ENCODE measurements at regions not wholly inside any gene's neighbourhood (a gene's known extent, or its start where the extent isn't known, plus 50 kb on each side); places are given as distances from the start of the nearest gene placed in this dataset.
"Not testable (repeated sequence)": the region's sequence is repeated elsewhere in the genome, so short reads cannot be mapped to it uniquely, and the experiment has no call there.

DNA sequence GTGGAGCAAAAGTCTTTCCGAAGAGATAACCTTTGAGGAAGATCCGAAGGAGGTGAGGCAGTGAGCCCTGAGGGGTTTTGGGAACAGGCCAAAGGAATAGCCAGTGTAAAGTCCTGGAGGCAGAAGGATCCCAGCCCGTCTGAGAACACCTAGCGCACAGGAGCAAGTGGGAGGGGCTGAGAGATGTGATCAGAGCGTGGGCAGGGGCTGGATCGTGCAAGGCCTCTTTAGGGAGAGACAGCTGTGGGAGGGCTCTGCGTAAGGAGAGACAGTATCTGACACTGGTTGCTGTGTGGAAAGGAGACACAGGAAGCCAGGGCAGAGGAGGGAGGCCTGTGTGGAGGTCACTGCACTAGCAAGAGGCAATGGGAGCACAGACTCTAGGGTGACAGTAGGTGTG lies 68.2 kb downstream of the BARX1 start:
- intact Hi-C loops (cut with micrococcal nuclease), result no loop called here
- DNase-seq, result no peak
- ATAC-seq, result no peak

DNA sequence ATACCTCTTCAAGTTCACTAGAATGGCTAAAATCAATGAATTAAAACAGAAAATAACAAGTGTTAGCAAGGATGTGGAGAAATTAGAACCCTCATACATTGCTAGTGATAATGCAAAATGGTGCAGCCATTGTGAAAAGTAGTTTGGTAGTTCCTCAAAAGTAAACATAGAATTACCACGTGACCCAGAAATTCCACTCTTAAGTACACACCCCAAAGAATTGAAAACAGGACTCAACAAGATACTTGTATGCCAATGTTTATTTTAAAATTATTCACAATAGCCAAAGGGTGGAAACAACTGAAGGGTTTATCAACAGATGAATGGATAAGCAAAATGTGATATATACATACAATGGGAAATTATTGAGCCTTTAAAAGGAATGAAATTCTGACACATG lies 70.3 kb downstream of the BARX1 start:
- DNase-seq (no peak), ATAC-seq (no peak)
- intact Hi-C loops (cut with micrococcal nuclease), result no loop called here

DNA sequence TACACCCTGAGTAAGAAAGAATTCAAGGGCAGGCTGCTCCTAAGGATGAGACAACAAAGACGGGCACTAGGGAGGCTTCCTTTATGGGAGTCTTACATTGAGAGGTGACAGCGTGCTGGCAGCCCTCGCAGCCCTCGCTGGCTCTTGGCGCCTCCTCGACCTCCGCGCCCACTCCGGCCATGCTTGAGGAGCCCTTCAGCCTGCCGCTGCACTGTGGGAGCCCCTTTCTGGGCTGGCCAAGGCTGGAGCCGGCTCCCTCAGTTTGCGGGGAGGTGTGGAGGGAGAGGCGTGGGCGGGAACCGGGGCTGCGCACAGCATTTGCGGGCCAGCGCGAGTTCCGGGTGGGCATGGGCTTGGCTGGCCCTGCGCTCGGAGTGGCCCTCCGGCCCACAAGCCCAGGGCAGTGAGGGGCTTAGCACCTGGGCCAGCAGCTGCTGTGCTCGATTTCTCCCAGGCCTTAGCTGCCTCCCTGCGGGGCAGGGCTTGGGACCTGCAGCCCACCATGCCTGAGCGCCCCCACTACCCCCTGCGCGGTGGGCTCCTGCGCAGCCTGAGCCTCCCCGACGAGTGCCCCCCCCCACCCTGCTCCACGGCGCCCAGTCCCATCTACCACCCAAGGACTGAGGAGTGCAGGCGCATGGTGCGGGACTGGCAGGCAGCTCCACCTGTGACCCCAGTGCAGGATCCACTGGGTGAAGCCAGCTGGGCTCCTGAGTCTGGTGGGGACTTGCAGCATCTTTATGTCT lies 75.3 kb downstream of the BARX1 start:
- ATAC-seq; DNase-seq; intact Hi-C loops (cut with micrococcal nuclease): not testable (repeated sequence)

DNA sequence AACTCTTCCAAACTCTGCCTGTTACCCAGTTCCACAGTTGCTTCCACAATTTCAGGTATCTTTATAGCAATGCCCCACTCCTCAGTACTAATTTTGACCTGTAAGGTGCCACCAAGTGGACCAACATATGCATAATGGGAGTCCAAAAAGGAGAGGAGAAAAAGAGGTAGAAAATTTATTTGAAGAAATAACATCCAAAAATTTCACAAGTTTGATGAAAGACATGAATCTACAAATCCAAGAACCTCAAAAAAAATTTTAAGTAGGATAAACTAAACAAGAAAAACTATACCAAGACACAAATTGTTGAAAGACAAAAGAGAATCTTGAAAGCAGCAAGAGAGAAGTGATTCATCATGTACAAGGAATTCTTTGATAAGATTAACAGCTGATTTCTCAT lies 79.8 kb downstream of the BARX1 start:
- ATAC-seq, result no peak
- DNase-seq, result no peak
- intact Hi-C loops (cut with micrococcal nuclease), result no loop called here

DNA sequence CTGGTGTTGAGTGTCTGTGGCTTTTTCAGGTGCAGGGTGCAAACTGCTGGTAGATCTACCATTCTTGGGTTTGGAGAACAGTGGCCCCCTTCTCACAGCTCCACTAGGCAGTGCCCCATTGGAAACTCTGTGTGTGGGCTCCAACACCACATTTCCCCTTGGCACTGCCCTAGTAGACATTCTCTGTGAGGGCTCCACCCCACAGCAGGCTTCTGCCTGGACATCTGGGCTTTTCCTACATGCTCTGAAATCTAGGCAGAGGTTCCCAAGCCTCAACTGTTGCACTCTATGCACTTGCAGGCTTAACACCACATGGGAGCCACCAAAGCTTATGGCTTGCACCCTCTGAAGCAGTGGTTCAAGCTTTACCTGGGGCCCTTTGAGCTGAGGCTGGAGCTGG lies 80.9 kb downstream of the BARX1 start:
- DNase-seq (no peak), ATAC-seq (no peak)
- intact Hi-C loops (cut with micrococcal nuclease), result no loop called here

DNA sequence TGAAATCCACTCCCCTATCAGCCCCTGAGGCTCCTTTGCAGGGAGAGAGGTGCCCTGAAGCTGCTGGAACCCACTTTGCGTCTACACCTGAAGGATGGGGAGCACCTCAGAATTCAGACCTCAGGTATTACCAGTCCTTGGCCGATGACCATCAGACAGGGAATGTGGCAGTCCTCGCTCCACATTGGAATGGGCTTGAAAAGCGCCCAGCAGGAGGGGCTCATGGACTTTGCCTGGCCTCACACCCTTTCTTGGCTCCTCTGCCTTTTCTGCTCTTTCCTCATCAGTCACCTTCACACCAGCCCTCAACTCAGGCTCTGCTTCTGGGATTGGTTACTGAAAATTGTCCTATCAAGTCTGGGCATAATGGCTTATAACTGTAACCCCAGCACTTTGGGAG lies 83.9 kb downstream of the BARX1 start:
- ATAC-seq (no peak), DNase-seq (no peak)
- intact Hi-C loops (cut with micrococcal nuclease), result no loop called here

DNA sequence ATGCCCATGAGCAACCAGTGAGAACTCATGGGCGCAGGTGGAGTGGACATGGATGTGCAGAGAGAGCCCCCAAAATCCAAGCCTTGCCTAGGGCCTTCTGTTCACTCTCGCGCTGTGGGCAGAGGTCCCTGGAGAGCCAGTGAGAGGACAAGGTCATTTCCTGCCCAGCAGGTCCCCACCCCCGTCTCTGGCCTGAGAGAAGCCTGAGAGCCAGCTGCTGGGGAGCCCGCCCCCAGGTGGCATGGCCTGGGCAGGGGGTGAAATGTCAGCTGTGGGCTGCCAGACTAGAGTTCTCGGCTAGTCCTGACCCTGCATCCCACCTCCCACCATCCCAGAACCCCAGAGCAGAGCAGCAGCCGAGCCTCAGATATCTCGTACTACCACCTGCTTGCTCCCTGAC lies 85.3 kb downstream of the BARX1 start:
- no peak for ATAC-seq
- DNase-seq, result no peak
- intact Hi-C loops (cut with micrococcal nuclease), result no loop called here

DNA sequence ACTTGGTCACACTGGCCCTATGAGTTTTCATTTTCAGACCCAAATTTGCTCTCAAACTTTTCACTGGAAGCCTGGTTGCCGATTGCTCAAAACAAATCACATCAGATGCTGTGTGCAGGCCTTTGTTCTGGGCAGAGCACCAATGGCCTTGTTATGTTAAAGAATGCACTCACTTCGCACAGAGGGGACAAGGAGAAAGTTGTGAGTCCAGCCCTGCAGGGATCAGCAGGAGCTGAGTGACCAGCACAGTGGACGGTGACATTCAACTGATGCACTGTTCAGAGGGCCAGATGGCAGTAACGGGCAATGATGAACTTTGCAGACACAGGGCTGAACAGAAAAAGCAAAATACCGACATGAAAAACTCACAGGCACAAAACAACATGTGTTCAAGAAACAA lies 86.1 kb downstream of the BARX1 start:
- DNase-seq, result no peak
- ATAC-seq, result no peak
- intact Hi-C loops (cut with micrococcal nuclease), result no loop called here

DNA sequence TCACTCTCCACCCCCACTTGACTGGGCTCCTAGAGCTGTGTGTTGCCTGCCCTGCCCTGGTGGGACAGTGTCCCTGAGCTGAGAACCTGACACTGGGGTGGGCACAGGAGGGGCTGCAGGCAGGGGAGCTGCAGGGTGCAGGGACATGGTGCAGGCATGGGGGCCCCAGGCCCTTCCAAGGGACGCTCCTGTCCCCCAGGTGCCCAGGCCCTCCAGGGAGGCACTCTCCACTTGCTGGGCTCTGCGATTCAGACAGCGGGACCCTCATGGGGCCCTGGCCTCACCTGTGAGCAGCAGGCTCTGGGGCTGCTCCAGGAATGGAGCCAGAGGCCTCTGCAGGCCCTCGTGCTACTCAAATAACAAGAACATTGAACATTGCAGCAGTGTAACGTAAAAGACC lies 89.4 kb downstream of the BARX1 start:
- intact Hi-C loops (cut with micrococcal nuclease), result no loop called here
- ATAC-seq (no peak), DNase-seq (no peak)

DNA sequence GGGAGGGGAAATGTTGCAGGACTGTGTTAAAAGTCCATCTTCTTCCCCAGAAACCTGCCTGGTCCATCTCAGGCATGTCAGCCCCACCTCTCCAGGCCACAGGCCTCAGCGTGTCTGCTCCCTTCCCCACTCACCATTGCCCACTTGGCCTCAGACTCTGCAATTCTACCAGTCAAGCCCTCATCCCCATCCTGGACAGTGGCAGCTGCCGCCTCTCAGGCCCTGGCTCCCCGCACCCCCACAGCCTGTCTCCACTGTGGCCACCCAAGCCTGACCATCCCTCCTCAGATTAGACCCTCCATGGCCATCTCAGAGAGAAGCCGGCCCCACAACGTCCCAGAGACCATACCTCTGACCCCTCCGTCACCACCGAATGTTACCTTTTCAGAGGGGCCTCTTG lies 89.9 kb downstream of the BARX1 start:
- intact Hi-C loops (cut with micrococcal nuclease), result no loop called here
- ATAC-seq, result no peak
- no peak for DNase-seq

DNA sequence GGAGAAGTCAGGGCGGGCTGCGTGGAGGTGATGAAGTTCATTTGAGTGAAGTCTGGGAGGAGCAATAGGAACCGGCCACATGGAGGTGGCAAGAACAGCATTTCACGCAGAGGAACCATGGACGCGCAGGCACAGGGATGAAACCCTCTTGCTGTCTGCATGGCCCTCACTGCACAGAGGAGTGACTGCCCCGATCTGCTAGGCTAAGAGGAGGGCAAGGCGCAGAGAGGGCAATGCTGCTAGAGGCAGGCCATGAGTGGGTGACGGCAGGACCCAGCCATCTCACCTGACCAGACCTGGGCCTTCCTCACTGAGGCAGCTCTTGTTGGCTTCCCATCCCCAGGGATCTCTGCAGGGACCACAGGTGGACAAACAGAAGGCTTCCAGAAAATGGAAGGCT lies 90.3 kb downstream of the BARX1 start:
- ATAC-seq (no peak), DNase-seq (no peak)
- intact Hi-C loops (cut with micrococcal nuclease), result no loop called here

DNA sequence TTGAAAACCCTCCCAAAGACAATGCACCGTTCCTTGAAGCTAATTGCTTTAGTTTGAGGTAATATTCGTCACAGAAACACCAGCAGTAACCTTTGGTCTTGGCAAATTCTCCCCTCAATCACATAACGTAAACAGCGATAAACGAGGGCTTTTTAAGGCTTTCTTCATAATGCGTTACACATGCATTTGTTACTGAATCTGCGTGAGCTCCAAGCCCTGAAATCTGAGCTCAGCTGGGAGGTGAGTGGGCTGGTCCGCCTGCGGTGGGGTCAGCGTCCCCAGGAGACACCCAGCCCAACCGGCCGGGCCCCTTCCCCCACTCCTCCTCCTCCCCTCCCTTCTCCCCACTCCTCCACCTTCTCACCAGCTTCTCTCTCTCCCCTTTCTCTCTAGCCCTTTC lies 91.1 kb downstream of the BARX1 start:
- intact Hi-C loops (cut with micrococcal nuclease), result no loop called here
- ATAC-seq (no peak), DNase-seq (no peak)

DNA sequence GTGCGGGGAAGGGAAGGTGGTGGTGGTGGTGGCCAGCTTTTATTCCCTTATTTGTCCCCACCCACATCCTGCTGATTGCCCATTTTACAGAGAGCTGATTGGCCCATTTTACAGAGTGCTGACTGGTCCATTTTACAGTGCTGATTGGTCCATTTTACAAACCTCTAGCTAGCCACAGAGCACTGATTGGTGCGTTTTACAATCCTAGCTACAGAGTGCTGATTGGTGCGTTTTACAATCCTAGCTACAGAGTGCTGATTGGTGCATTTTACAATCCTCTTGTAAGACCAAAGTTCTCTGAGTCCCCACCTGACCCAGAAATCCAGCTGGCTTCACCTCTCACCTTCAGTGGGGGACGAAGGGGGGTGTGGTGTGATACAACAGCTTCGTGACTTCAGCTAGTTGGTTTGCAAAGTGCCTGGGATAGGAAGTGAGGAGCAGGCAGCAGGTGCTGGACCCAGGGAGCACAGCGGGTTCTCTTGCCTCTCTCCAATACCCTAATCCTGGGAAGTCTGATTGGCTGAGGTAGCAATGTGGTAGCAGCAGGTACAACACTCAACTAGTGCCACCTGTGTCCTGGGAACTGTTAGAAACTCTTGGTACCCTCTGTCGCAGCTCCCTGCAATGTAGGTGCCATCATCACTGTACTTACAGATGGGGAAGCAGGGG lies 92.1 kb downstream of the BARX1 start:
- ATAC-seq, result no peak
- no peak for DNase-seq
- intact Hi-C loops (cut with micrococcal nuclease), result no loop called here

DNA sequence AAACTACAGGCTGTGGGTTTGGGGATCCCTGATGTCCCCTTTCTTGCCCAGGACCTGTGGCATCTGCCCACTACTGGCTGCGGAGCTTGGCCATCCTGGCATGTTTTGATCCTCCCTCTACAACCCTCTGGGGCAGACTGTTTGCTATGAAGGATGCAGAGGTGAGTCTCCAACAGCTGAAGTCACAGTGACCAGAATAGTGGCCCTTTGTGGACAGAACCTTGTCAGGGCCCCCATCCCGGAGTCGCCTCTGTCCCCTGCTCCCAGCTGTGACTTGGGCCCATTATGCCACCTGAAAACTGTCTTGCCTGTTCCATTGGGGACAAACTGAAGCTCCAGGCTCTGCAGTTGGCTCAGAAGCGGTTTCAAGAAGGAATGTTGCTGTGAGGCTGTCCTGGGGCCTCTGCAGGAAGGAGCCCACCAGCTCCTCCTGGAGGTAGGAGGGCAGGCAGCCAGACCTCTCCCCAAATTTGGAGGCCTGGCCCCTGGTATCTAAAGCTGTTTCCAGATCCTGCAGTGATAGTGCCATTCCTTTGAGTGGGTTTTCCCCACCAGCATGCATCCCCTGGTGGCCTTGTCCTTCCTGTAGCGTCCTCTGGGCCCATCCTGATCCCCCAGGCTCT lies 93.3 kb downstream of the BARX1 start:
- intact Hi-C loops (cut with micrococcal nuclease), result no loop called here

DNA sequence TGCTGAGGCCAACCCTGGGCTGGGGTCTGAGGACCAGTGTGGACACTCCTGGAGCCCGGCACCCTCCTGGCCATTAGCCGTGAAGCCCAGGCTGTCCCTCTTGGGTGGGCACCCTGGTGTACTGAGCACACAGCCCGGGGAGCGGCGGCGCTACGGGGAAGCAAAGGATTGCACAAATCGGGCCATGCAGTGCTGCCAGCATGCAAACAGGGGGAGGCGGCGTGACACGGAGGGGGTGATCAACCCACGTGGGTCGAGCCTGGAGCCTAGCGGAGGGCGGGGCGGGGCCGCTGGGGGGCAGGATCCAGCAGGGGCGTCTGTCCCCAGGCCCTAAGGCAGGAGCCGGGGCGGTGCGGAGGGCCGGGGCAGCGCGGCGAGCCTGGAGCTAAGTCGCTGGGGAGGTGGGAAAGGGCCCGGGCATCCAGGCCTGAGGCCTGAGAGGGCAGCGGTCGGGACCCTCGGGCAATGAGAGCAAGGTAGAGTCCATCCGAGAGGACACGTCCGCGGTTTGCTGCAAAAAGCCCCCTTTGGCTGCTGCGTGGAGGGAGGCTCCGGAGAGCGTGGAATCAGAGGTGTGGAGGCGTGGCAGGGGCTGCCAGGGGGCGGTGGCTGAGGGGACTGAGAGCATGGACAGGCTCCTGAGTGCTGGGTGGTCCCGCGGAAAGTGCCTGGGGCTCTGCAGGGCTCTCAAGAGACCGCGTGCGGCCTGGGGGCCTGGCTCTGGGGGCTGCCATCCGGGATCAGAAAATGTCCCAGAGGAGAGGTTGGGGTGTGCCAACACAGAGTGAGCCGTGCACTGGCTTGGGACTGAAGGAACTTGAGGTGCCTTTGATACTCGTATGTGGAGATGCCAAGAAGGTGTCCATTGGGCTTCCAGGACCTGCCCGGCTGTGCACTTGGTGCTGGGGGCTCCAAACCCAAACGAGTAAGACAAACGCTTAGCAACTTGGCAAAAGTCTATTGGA lies 94.2 kb downstream of the BARX1 start:
- no peak for DNase-seq
- ATAC-seq, result no peak
- intact Hi-C loops (cut with micrococcal nuclease), result no loop called here

More for the DNA sequence above, 93.3 kb downstream of the BARX1 start:
- no peak for ATAC-seq
- DNase-seq, result no peak

DNA sequence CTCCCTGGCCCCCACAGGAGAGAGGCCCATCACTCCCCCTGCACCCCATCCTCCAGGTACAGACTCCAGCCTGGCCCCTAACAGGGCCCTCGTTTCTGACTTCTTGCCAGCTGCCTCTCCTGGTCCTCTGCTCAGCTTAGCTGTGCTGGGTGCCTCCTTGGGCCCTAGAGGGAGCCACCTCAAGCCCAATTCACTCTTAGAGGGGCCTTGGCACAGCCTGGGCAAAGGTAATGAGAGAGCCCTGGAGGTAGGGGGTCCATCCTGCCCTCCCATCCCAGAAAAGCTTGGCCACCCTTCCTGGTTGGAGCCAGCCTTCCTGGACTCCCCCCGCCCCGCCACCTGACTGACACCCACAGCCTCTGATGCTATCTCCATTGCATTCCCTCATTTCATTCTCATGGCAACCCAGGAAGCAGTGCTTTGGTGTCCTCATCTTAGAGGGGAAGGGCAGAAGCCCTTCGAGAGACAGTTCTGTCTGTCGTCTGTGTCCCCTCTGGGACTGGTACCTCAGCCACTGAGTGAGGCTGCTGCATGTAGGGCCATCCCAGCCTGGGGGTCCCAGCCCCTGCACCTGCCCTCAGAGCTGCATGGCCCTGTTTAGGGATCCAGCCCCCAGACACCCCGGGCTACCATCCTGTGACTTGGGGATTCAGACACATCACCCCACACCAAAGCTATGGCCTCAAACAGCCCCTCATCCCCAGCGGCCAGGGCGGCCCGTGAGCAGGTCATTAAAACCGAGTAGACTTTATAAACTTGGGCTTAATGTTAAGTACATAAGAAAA lies 95.5 kb downstream of the BARX1 start:
- no peak for DNase-seq
- no peak for ATAC-seq
- intact Hi-C loops (cut with micrococcal nuclease), result no loop called here

DNA sequence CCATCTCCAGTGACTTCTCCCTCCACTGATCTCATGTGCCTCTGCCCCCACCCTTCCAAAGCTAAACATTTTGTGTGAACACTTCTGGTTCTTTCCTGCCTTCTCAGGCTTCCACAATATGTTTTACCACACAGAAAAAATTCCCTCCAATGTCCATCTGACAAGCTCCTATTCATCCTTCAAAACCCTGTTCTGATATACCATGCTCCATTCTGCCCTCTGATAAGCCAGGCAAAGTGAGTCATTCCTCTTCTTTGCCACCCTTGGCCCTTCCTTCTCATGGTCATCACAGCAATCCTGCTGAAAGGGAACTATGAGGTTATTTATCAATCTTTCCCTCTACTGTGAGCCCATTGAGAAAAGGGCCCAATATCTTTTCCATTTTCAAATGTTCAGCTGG lies 97.6 kb downstream of the BARX1 start:
- intact Hi-C loops (cut with micrococcal nuclease), result no loop called here
- ATAC-seq, result no peak
- DNase-seq, result no peak

DNA sequence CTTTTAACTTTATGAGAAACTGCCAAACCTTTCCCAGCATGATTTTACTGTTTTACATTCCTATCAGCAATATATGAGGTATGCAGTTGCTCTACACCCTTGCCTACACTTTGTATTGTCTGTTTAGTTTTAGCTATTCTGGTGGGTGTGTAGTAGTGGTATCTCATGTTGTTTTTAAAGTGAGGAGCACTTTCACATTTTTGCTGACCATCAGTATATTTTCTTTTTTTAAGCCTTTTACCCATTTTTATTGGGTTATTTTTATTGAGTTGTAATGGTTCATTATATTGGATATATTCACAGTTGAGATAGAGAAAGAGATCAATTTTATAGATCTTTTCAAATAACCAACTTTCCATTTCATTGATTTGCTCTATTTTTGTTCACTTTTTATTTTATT lies 102.4 kb downstream of the BARX1 start:
- DNase-seq (no peak), ATAC-seq (no peak)
- intact Hi-C loops (cut with micrococcal nuclease), result no loop called here

DNA sequence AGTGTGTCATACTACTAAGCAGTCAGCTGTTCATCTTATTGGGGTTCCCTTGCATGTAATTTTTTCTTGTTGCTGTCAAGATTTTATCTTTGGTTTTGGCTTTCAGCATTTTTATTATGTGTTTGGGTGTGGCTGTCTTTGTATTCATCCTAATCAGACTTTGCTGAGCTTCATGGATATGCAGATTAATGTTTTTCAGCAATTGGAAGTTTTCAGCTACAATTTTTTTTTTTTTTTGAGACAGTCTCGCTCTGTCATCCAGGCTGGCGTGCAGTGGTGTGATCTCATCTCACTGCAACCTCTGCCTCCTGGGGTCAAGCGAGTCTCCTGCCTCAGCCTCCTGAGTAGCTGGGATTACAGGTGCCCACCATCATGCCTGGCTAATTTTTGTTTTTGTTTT lies 108.8 kb downstream of the BARX1 start:
- no peak for DNase-seq
- intact Hi-C loops (cut with micrococcal nuclease), result no loop called here
- no peak for ATAC-seq

Data from left ventricle myocardium superior (tissue), 1 donor.